ENCODE measurements at regions not wholly inside any gene's neighbourhood (a gene's known extent, or its start where the extent isn't known, plus 50 kb on each side); places are given as distances from the start of the nearest gene placed in this dataset.
"Not testable (repeated sequence)": the region's sequence is repeated elsewhere in the genome, so short reads cannot be mapped to it uniquely, and the experiment has no call there.

DNA sequence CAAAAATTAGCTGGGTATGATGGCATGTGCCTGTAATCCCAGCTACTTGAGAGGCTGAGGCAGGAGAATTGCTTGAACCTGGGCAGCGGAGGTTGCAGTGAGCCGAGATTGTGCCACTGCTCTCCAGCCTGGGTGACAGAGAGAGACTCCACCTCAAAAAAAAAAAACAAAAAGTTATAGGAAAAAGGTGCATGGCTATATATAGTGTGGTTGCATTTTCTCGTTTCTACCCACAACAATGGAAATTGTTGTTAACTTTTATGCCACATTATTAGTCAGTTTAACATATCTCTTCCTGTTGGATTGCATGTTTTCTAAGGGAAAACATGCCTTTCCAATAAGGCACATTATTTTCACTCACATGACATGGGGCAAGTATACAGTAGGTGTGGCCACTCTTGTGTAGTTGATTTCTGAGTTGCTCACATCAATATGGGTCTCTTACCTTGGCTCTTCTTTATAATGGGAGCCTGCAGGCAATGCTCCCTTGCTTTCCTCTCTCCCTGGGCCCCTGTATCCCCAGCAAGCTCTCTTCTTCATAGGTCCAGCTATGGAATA, 610.0 kb downstream of the RNF144A start:
- DNase-seq (ENCODE audit: low read depth in 3 of 3), result no peak

DNA sequence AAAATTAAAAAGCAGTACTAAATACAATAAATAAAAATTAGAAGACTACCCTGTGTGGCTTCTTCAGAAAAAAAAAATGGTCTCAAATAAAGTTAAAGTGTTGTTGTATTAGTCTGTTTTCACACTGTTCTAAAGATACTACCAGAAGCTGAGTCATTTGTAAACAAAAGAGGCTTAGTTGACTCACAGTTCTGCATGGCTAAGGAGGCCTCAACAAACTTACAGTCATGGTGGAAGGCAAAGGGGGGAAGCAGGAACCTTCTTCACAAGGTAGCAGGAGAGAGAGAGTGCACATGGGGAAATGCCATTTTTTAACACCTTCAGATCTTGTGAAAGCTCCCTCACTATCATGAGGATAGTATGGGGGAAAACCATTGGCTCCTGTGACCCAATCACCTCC, 612.8 kb downstream of the RNF144A start:
- DNase-seq (ENCODE audit: low read depth in 3 of 3), result no peak

DNA sequence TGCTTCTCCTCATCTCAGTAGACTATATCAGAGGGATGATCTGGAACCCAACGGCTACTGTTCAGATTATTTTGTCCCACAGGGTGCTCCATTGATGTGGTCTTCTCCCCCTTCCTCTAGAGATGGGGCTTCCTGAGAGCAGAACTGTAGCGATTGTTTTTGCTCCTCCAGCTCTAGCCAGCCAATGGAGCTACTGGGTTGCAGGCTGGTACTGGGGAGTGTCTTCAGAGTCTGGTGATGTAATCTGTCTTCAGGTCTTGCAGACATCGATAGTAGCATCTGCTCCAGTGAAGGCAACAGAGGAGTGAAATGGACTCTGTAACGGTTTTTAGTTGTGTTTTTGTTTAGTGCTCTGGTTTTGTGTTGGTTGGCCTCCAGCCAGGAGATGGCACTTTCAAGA, 621.9 kb downstream of the RNF144A start:
- no peak for DNase-seq (ENCODE audit: low read depth in 3 of 3)

DNA sequence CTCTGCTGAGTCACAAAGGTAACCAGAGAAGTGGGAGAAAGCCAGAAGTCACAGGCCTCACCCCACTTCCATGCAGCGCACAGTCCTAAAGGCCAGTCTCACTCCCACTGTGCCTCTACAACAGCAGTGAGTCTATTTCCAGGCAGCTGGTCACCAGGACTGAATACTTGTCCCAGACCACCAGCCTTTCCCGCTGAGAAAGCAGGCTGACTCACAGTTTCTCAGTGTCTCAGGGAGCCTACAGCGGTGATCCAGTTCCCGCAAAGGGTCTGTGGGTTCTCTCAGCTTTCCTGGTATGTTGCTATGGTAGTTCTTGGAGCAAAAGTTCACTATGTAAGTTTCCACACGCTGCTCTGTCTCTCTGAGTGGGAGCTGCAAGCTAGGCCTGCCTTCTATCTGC, 622.5 kb downstream of the RNF144A start:
- DNase-seq (ENCODE audit: low read depth in 3 of 3), result no peak

DNA sequence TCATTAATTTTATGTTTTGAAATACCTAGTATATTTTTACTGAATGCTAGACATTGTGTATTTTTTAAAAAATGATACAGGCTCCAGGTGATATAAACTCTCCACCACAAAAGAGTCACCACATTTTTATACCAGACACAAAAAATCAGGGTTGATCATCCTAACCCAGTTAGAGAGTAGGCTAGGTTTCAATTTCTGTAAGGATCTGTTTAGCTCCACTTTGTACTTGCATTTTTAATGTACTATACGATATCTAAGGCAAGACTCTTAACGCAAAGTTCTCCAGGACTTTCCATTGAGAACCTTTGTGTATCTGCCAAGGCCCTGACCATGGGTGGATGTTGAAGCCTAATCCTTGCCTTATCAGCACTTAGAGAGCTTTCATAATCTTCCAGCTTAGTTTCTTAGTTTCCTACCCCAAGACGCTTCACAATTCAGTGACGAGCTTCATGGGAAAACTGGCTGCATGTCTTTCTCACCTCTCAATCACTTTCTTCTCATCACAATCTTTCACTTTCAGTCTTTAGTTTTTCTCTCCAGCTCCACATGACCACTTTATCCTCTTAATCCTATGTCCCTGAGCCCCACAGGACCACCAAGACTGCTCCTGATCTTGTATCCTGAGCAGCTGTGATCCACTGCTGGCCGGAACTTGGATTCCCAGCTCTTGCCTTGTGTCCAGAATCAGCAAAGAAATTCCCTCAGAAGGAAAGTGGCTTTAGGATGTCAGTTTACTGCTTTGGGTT, 635.8 kb downstream of the RNF144A start:
- DNase-seq (ENCODE audit: low read depth in 3 of 3), result no peak

DNA sequence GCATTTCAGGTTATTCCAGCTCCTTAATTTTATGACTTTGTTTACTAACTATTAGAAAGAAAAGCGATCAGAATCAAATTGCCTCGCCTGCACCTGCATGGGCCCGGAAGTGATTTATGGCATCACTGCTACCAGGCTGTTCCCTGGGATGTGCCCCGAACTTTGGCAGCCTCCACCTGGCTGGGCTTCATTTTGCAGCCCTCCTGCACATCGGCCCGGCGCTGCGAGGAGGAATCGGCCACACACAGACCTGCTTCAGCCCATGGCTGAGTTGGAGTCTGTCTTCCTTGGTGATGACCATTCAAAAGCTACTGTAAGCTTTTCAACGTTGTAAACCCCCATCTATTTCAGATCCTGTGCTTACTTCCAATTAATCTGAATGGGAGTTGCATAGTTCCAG, 638.0 kb downstream of the RNF144A start:
- DNase-seq (ENCODE audit: low read depth in 3 of 3), result no peak

GRCh38 chr2:7557376-7557775, 640.2 kb downstream of the RNF144A start:
- DNase-seq (ENCODE audit: low read depth in 3 of 3), result no peak

DNA sequence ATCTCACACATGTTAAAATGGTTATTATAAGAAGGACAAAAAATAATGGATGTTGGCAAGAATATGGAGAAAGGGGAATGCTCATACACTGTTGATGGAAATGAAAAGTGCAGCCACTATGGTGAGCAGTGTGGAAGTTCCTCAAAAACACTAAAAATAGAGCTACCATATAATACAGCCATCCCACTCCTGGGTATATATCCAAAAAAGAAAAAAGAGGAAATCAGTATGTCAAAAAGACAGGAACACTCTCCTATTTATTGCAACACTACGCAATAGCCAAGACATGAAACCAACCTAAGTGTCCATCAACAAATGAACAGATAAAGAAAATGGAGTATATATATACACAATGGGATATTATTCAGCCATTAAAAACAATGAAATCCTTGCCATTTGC, 642.6 kb downstream of the RNF144A start:
- no peak for DNase-seq (ENCODE audit: low read depth in 3 of 3)

GRCh38 chr2:7566382-7566881, 649.2 kb downstream of the RNF144A start:
- DNase-seq (ENCODE audit: low read depth in 3 of 3), result no peak

GRCh38 chr2:7567116-7567515, 649.9 kb downstream of the RNF144A start:
- not testable (repeated sequence) for DNase-seq (ENCODE audit: low read depth in 3 of 3)

DNA sequence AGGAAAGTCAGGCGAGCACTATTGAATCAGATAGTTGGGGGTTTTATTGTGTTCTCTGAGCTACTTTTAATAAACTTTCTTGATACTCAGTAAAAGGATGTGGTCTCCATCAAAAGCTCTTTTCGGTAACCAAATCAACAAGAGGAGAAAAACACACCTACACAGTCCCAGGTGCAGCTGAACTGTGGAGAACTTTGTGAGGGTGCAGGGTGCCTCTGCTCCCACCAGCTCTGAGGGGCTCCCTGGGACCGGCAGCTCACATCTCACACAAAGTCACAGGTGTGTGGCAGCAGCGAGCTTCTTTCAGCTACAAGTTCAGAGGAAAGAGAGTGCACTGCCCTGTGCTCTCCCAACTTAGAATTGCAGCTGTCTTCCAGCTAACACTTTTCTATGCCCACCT, 650.4 kb downstream of the RNF144A start:
- DNase-seq (ENCODE audit: low read depth in 3 of 3), result peak in 2 of 3 experiments; percentile 3 to 29

DNA sequence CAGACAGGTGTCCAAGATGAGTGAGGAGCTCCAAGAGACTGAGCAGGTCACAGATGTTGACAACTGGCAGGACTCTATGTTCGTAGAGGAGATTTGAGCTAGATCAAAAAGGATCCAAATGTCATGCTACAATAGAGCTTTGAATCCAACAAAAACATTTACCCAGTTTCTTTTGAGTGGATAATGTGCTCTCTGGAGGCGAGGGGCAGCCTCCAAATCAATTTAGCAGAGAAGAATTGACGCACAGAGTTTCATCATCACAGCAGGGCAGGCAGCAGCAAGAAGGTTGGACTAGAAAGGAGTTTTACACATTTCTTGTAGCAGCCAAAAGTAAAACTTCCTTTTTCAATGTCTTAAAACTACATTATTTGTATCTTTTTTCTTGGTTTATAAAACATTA, 653.0 kb downstream of the RNF144A start:
- no peak for DNase-seq (ENCODE audit: low read depth in 3 of 3)

- no peak for DNase-seq (ENCODE audit: low read depth in 3 of 3)
These were observed 654.5 kb downstream of the RNF144A start for GRCh38 chr2:7571701-7572100.

- DNase-seq (ENCODE audit: low read depth in 3 of 3), result peak in 1 of 3 experiments; percentile 5
These were observed 655.2 kb downstream of the RNF144A start for GRCh38 chr2:7572450-7572849.

DNA sequence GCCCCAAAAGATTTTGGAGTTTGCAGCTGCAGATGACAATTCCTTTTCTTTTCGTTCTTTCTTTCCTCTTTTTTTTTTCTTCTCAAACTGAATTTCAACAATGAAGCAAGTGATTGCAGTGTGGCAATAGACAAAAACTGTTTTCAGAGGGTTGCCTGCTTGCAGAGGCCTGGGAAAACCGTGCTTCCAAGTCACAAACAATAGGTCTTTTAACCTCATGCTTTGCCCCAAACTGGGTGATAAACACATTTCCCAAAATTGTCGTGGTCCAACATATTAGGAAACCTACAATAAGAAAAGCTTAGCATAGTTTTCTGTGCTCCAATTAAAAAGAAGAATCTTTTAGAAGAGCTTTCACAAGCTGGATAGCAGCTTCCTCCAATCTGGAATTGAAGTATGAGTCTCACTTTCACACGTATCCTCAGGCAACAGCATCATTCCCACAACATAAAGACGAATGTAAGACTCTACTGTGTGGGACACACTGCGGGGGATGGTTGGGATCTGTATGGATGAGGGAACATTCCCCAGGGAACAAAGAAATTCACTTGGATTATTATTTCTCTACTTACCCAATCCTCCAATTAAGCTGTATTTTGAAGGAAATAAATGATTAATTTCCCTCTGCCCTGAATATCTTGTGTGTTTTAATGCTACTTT, 656.1 kb downstream of the RNF144A start:
- DNase-seq (ENCODE audit: low read depth in 3 of 3), result no peak

GRCh38 chr2:7574385-7574784, 657.2 kb downstream of the RNF144A start:
- no peak for DNase-seq (ENCODE audit: low read depth in 3 of 3)

DNA sequence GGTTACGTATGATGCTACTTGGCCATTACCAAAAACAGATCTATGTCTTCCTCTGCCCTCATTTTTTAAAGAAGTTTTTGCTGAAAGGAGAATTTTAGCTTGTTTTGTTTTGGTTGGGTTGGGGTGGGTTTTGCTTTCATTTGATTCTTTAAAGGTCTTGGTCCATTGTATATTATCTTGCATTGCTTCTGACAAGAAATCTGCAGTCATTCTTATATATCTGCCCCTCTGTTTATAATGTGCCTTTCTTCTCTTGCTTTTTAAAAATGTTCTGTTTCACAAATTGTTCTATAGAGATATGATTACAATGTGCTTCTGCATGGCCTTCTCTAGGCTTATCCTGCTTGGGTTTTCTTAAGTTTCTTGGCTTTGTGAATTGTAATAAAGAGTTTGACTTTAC, 660.6 kb downstream of the RNF144A start:
- no peak for DNase-seq (ENCODE audit: low read depth in 3 of 3)

- no peak for DNase-seq (ENCODE audit: low read depth in 3 of 3)
These were observed 666.8 kb downstream of the RNF144A start for GRCh38 chr2:7584017-7584416.

GRCh38 chr2:7586898-7587297, 669.7 kb downstream of the RNF144A start:
- DNase-seq (ENCODE audit: low read depth in 3 of 3), result no peak

GRCh38 chr2:7588295-7588694, 671.1 kb downstream of the RNF144A start:
- no peak for DNase-seq (ENCODE audit: low read depth in 3 of 3)

DNA sequence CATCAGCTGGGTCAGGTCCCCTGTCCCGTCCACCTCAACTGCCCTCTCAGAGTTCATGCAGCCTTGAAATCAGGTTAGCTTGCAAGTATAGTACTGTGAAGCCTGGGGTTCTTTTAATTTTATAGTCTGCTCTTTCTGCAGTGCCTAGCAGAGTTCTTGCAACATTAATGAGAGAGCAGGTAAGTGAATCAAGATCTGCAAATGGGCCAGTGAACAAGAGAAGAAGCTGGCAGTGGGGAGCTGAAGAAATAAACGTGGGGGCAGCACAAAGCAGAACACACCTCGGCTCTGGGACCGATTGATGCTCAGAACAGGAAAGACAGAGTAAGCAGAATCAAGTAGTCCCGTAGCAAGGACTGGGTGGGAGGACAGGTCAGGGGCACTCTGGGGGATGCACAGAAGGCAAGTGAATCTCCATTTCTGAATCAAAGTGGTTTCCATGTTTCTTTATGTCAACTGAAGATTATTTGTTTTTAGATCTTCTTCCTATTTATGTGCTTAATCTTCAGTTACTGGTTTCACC, 675.5 kb downstream of the RNF144A start:
- no peak for DNase-seq (ENCODE audit: low read depth in 3 of 3)

DNA sequence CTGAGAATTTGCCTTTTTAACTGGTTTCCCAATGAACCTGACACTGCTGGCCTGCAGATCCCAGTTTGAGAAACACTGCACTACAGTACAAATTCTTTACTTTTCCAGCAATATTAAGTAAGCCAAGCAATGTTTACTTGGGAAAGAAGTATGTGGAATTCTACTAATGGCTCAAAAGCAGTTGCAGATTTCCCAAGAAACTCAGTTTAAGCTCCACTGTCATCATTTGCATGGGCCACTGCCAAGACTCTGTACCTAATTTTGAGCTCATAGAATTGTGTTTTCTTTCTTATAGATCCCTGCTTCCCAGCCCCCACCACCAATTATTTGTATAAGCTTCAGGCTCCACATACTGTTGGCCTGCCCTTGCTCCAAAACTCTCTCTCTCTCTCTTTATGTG, 676.1 kb downstream of the RNF144A start:
- DNase-seq (ENCODE audit: low read depth in 3 of 3), result no peak

DNA sequence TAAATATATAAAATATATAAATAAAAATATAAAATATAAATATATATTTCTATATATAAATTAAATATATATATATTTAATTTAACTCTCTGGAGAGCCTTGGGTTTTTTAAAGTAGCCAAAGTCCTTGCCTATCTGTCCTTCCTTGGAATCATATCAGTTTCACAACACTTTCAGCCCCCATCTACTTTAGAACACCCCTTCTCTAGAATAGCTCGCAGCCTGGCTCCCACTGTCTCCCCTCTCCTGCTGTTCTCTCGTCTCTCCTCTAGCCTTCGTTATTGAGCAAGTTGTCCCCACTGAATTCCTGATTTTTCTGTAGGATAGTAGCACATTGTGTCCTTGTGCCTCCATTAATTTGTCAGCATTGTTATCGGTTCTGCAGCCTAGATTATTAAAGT, 677.0 kb downstream of the RNF144A start:
- no peak for DNase-seq (ENCODE audit: low read depth in 3 of 3)
